HepG2 (cell line): ENCODE measurements at regions not wholly inside any gene's neighbourhood (a gene's known extent, or its start where the extent isn't known, plus 50 kb on each side); places are given as distances from the start of the nearest gene placed in this dataset.

Experiments
- ATAC-seq: fragments of 200-7000 bp; cut with Tn5 transposase; 3 replicates; pipeline ENCODE4 v1.9.1; 2020; ENCODE audit warnings: mild to moderate bottlenecking, moderate library complexity
- BruUV-seq: library from RNA; stranded (reverse); fragments of 400-500 nt; replicated peaks from 2 replicates; lab custom pipeline; 2021; lab: Mats Ljungman, UMichigan
- CTCF ChIA-PET: fragments of 300-600 bp; formaldehyde crosslinking; extraction: SDS; loops from one replicate; lab custom pipeline; 2021; ENCODE audit warnings: low total read pairs, inconsistent platforms, low intra/inter-chr PET ratio; lab: Yijun Ruan, JAX
- POLR2A ChIA-PET: fragments of 350-600 bp; sonication (Branson Sonifier 250); formaldehyde crosslinking; loops from one replicate; lab custom pipeline; 2020; ENCODE audit warnings: antibody characterized with exemption, inconsistent platforms; lab: Yijun Ruan, JAX
- DNase-seq: peaks from one replicate; pipeline ENCODE4 v3.0.0-alpha.2; 2015; ENCODE audit warnings: low spot score
- FAIRE-seq: peaks from 3 replicates; lab custom pipeline; 2011; peaks lifted over from hg19 to GRCh38; lab: Jason Lieb, UNC
- H2AFZ ChIP-seq: one replicate; pipeline ENCODE4 v1.6.1; 2011; ENCODE audit warnings: low read length, inconsistent platforms
- H3K27ac ChIP-seq: fragments of 300-600 bp; 3 replicates; pipeline ENCODE4 v1.8.0; 2011; ENCODE audit warnings: mixed run types, mild to moderate bottlenecking, mixed read lengths, low read length, inconsistent platforms; ENCODE audit not compliant: insufficient read depth; ENCODE audit errors: extremely low read length
- H3K27me3 ChIP-seq, 2 experiments: fragments of 200-600 bp in 1 of 2; 2 replicates in 1 of 2; 3 replicates in 1 of 2; pipeline versions ENCODE4 v1.6.0 to v1.8.0; 2011; ENCODE audit warnings: low read length in 2 of 2, mild to moderate bottlenecking in 2 of 2, moderate library complexity in 2 of 2, inconsistent platforms in 1 of 2; ENCODE audit not compliant: insufficient read depth in 2 of 2, control insufficient read depth in 1 of 2
- H3K36me3 ChIP-seq, 2 experiments: fragments of 200-600 bp in 1 of 2; replicated peaks in 1 of 2; 2 replicates in 1 of 2; 3 replicates in 1 of 2; pipeline versions ENCODE4 v1.5.1 to v1.8.0; 2011; ENCODE audit warnings: low read length in 2 of 2, inconsistent platforms in 1 of 2; ENCODE audit not compliant: insufficient read depth in 2 of 2, control insufficient read depth in 1 of 2
- H3K4me1 ChIP-seq: 2 replicates; pipeline ENCODE4 v1.5.1; 2012; ENCODE audit warnings: low read length, inconsistent platforms; ENCODE audit not compliant: insufficient read depth
- H3K4me2 ChIP-seq: 2 replicates; pipeline ENCODE4 v1.6.0; 2011; ENCODE audit warnings: low read depth, low read length, inconsistent platforms
- H3K4me3 ChIP-seq, 3 experiments: fragments of 200-600 bp in 1 of 3; sonication (generic), shearing (Covaris generic) in 1 of 3; replicated peaks in 1 of 3; 2 replicates each; pipeline ENCODE4 v1.5.1; 2011 to 2016; ENCODE audit warnings: low read length in 3 of 3, inconsistent platforms in 2 of 3, low read depth in 2 of 3, mild to moderate bottlenecking in 2 of 3, control low read depth in 1 of 3, mixed read lengths in 1 of 3; ENCODE audit not compliant: insufficient read depth in 1 of 3
- H3K79me2 ChIP-seq: one replicate; pipeline ENCODE4 v1.6.1; 2011; ENCODE audit warnings: low read length, inconsistent platforms; ENCODE audit not compliant: insufficient read depth
- H3K9ac ChIP-seq: 2 replicates; pipeline ENCODE4 v1.6.0; 2011; ENCODE audit warnings: mild to moderate bottlenecking, low read depth, low read length, inconsistent platforms; ENCODE audit not compliant: insufficient read depth
- H3K9me3 ChIP-seq: 2 replicates; pipeline ENCODE4 v1.5.1; 2012; ENCODE audit warnings: mild to moderate bottlenecking, low read length
- H4K20me1 ChIP-seq: 2 replicates; pipeline ENCODE4 v1.6.0; 2011; ENCODE audit warnings: inconsistent platforms, mild to moderate bottlenecking, low read length, moderate library complexity; ENCODE audit not compliant: insufficient read depth
- MAFK ChIP-seq, 2 experiments: IDR thresholded peaks in 1 of 2; conservative IDR thresholded peaks in 1 of 2; 2 replicates each; pipeline ENCODE4 v1.6.1; 2011; ENCODE audit warnings: improper control_type of control experiment in 2 of 2, low read length in 2 of 2
- MXI1 ChIP-seq: IDR thresholded peaks from 3 replicates; pipeline ENCODE4 v1.6.1; 2012; ENCODE audit warnings: low read depth, low read length, inconsistent platforms, borderline replicate concordance
- NAIF1 ChIP-seq: sonication (generic); formaldehyde crosslinking; IDR thresholded peaks from 2 replicates; pipeline ENCODE4 v1.5.0; 2020; ENCODE audit warnings: mild to moderate bottlenecking, missing genetic modification reagents, borderline replicate concordance
- PCBP1 ChIP-seq: fragments of 200-400 bp; formaldehyde crosslinking; IDR thresholded peaks from 2 replicates; pipeline ENCODE4 v1.6.1; 2017; ENCODE audit warnings: mild to moderate bottlenecking, low read depth, low read length, borderline replicate concordance
- SIN3B ChIP-seq: fragments of 150-350 bp; IDR thresholded peaks from 2 replicates; pipeline ENCODE4 v1.6.1; 2014; ENCODE audit warnings: low read length
- ZIK1 ChIP-seq: sonication (generic); formaldehyde crosslinking; IDR thresholded peaks from 2 replicates; pipeline ENCODE4 v1.5.0; 2020; ENCODE audit warnings: mild to moderate bottlenecking, low read depth, missing genetic modification reagents, borderline replicate concordance
- ZNF205 ChIP-seq: IDR thresholded peaks from 2 replicates; pipeline ENCODE4 v1.6.1; 2018; ENCODE audit warnings: missing biosample characterization, missing genetic modification reagents
- ZNF510 ChIP-seq: sonication (generic); formaldehyde crosslinking; IDR thresholded peaks from 2 replicates; pipeline ENCODE4 v1.4.0; 2020; ENCODE audit warnings: low read depth, mild to moderate bottlenecking, missing genetic modification reagents
- ZNF605 ChIP-seq: sonication (generic); formaldehyde crosslinking; IDR thresholded peaks from 2 replicates; pipeline ENCODE4 v1.8.0; 2022; ENCODE audit warnings: mild to moderate bottlenecking, missing genetic modification reagents
- WGBS: methylation state at CpG from one replicate; pipeline ENCODE4 v1.1.6; 2017; ENCODE audit warnings: low lambda C conversion rate; 5-methylcytosine and 5-hydroxymethylcytosine counted together
- in situ Hi-C: cut with HindIII; loops from 2 replicates; pipeline ENCODE4 v1.10.0; 2017; ENCODE audit warnings: low pct_unique_long_range_greater_than_20kb; ENCODE audit not compliant: extremely low pct_ligation_motif_present
- intact Hi-C: fragments of 100-400 bp; cut with micrococcal nuclease; formaldehyde crosslinking; loops from one replicate; pipeline ENCODE4 v1.10.0; 2022; ENCODE audit not compliant: unreplicated experiment
- TF ChIP-seq, protein P1 (sequence below): sonication (generic); formaldehyde crosslinking; IDR thresholded peaks from 2 replicates; pipeline ENCODE4 v1.5.0; 2020; ENCODE audit warnings: mild to moderate bottlenecking, missing genetic modification reagents

DNA sequence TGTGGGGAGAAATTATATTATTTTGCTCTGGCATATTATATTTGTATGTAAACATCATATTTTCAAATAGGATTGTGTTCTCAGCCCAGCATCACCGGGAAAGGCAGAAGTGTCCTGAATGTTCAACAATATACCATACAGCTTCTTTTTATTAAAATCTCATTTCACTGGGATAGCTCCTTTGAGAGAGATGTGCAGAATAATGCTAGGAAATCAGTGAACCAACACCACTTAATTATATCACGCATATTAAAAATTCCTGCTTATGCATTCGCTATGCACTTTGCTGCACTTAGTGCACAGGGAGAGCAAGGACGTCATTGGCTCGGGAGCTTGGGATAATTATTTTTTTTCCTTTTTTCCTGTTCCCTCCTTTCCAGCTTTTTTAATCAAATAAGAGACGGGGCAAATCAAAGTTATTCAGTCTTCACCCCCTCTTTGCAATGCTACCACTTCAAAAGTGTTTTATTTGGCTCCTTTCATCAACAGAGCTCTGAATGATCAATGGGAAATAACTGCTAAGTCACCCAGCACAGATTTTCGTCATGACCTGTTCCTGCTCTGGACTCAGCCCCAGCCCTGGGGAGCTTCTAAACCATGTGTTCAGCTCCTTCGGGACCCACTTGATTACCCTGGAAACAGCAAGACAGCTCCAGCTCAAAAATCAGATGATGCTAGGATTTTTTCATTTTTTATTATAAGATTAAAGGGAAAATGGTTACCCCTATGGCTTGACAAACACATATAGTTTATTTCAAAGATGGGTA, 165.5 kb upstream of the DUSP10 start:
- BruUV-seq: no TSS peak
- H2AFZ ChIP-seq: no peak overlapping the region
- no peaks in the 10 kb centered on the region for H4K20me1 ChIP-seq
- POLR2A ChIA-PET: no interaction called here
- FAIRE-seq (no peak), ATAC-seq (no peak), DNase-seq (no peak)
- H3K79me2 ChIP-seq: no peaks in the 10 kb centered on the region
- H3K9me3 ChIP-seq: no peaks in the 10 kb centered on the region
- no peaks in the 10 kb centered on the region for H3K4me1 ChIP-seq
- no peak overlapping the region for H3K4me2 ChIP-seq
- H3K36me3 ChIP-seq: no peaks in the 10 kb centered on the region
- no peak overlapping the region for H3K27ac ChIP-seq
- in situ Hi-C loops: no loop called here
- intact Hi-C loops: no loop called here
- no peak overlapping the region for H3K9ac ChIP-seq
- TF ChIP-seq SIN3B (no peak), NAIF1 (no peak), MAFK (conservative IDR thresholded peaks at IDR 0.05 in 1 of 2, IDR thresholded peaks at IDR 0.05 in 1 of 2; ENCODE audit: low read length in 2 of 2) (no peak), MXI1 (no peak)
- no peak overlapping the region for H3K4me3 ChIP-seq
- WGBS: 27% methylated on average over 8 of the region's 8 CpGs
- CTCF ChIA-PET: no interaction called here
- no peaks in the 10 kb centered on the region for H3K27me3 ChIP-seq

GRCh38 chr1:221905802-221906201, 163.9 kb upstream of the DUSP10 start:
- Histone ChIP-seq H3K36me3 (no peaks in the 10 kb centered on the region), H4K20me1 (no peaks in the 10 kb centered on the region), H2AFZ (no peak overlapping the region), H3K27me3 (no peaks in the 10 kb centered on the region), H3K27ac (no peak overlapping the region), H3K79me2 (no peaks in the 10 kb centered on the region), H3K4me1 (no peaks in the 10 kb centered on the region), H3K4me2 (no peak overlapping the region), H3K4me3 (no peak overlapping the region), H3K9ac (no peak overlapping the region), H3K9me3 (no peaks in the 10 kb centered on the region)
- intact Hi-C loops (no loop called here), in situ Hi-C loops (no loop called here)
- CTCF ChIA-PET: no interaction called here
- no peak for ATAC-seq
- TF ChIP-seq ZNF205 (CRISPR knock-in tag) (no peak), ZNF605 (CRISPR knock-in tag) (no peak), ZIK1 (CRISPR knock-in tag) (no peak), ZNF510 (CRISPR knock-in tag) (no peak), PCBP1 (no peak)
- TF ChIP-seq, protein P1, sequence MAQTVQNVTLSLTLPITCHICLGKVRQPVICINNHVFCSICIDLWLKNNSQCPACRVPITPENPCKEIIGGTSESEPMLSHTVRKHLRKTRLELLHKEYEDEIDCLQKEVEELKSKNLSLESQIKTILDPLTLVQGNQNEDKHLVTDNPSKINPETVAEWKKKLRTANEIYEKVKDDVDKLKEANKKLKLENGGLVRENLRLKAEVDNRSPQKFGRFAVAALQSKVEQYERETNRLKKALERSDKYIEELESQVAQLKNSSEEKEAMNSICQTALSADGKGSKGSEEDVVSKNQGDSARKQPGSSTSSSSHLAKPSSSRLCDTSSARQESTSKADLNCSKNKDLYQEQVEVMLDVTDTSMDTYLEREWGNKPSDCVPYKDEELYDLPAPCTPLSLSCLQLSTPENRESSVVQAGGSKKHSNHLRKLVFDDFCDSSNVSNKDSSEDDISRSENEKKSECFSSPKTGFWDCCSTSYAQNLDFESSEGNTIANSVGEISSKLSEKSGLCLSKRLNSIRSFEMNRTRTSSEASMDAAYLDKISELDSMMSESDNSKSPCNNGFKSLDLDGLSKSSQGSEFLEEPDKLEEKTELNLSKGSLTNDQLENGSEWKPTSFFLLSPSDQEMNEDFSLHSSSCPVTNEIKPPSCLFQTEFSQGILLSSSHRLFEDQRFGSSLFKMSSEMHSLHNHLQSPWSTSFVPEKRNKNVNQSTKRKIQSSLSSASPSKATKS (CRISPR knock-in tag): no peak
- BruUV-seq: no TSS peak
- DNase-seq: no peak
- POLR2A ChIA-PET: no interaction called here
- 19% methylated on average over 2 of the region's 2 CpGs for WGBS
- no peak for FAIRE-seq
